ENCODE measurements at regions not wholly inside any gene's neighbourhood (a gene's known extent, or its start where the extent isn't known, plus 50 kb on each side); places are given as distances from the start of the nearest gene placed in this dataset.

DNA sequence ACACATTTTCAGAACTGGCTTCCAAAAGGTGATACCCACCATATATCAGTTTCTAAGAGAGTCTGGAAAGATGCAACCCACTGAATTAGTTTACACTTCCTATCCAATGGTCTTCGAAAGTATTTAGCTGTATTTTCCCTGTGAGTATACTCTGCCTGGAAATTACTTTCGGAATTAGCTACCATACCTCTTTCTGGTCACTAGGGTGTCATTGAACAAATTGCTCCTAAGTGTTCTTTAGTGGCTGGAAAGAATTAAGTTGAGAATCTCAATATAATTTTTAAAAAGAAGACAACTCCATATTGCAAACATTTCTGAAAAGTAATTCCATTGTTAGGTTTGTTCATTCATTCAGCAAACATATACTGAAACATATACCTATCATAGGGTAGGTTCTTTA lies 283.1 kb upstream of the SSTR1 start:
- TF ChIP-seq POLR2A (IDR thresholded peaks at IDR 0.05) = no peak
- TF ChIP-seq, protein P1, sequence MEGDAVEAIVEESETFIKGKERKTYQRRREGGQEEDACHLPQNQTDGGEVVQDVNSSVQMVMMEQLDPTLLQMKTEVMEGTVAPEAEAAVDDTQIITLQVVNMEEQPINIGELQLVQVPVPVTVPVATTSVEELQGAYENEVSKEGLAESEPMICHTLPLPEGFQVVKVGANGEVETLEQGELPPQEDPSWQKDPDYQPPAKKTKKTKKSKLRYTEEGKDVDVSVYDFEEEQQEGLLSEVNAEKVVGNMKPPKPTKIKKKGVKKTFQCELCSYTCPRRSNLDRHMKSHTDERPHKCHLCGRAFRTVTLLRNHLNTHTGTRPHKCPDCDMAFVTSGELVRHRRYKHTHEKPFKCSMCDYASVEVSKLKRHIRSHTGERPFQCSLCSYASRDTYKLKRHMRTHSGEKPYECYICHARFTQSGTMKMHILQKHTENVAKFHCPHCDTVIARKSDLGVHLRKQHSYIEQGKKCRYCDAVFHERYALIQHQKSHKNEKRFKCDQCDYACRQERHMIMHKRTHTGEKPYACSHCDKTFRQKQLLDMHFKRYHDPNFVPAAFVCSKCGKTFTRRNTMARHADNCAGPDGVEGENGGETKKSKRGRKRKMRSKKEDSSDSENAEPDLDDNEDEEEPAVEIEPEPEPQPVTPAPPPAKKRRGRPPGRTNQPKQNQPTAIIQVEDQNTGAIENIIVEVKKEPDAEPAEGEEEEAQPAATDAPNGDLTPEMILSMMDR (IDR thresholded peaks at IDR 0.05) = no peak
